Kasumi-1 (cell line): ENCODE measurements at regions not wholly inside any gene's neighbourhood (a gene's known extent, or its start where the extent isn't known, plus 50 kb on each side); places are given as distances from the start of the nearest gene placed in this dataset.
"Not testable (repeated sequence)": the region's sequence is repeated elsewhere in the genome, so short reads cannot be mapped to it uniquely, and the experiment has no call there.

ENCODE experiments used
- DNase-seq, 2 experiments: peaks; one replicate each; lab custom pipeline; 2025; lab: John Stamatoyannopoulos, UW

- DNase-seq, result no peak
Measured at GRCh38 chr2:66317268-66317890, 117.5 kb upstream of the MEIS1 start.

- no peak for DNase-seq
Measured at GRCh38 chr2:66306483-66306882, 128.4 kb upstream of the MEIS1 start.

- no peak for DNase-seq
Measured at GRCh38 chr2:66305718-66306117, 129.2 kb upstream of the MEIS1 start.

- no peak for DNase-seq
Measured at GRCh38 chr2:66303471-66303870, 131.5 kb upstream of the MEIS1 start.

- no peak for DNase-seq
Measured at GRCh38 chr2:66301767-66302140, 133.2 kb upstream of the MEIS1 start.

- no peak for DNase-seq
Measured at GRCh38 chr2:66301022-66301766, 133.7 kb upstream of the MEIS1 start.

GRCh38 chr2:66283787-66284186, 151.1 kb upstream of the MEIS1 start:
- no peak for DNase-seq

- DNase-seq, result no peak
Measured at GRCh38 chr2:66281980-66282379, 152.9 kb upstream of the MEIS1 start.

GRCh38 chr2:66279024-66279423, 155.9 kb upstream of the MEIS1 start:
- no peak for DNase-seq

GRCh38 chr2:66275984-66276383, 158.9 kb upstream of the MEIS1 start:
- DNase-seq, result no peak

- no peak for DNase-seq
Measured at GRCh38 chr2:66273933-66274490, 160.9 kb upstream of the MEIS1 start.

GRCh38 chr2:66272751-66273150, 162.2 kb upstream of the MEIS1 start:
- DNase-seq, result no peak

- DNase-seq, result no peak
Measured at GRCh38 chr2:66271777-66272176, 163.1 kb upstream of the MEIS1 start.

- no peak for DNase-seq
Measured at GRCh38 chr2:66270247-66270646, 164.7 kb upstream of the MEIS1 start.

- DNase-seq, result no peak
Measured at GRCh38 chr2:66269166-66269565, 165.8 kb upstream of the MEIS1 start.

- DNase-seq, result no peak
Measured at GRCh38 chr2:66268756-66269155, 166.2 kb upstream of the MEIS1 start.

GRCh38 chr2:66264354-66264753, 170.6 kb upstream of the MEIS1 start:
- no peak for DNase-seq

- DNase-seq, result no peak
Measured at GRCh38 chr2:66255867-66256266, 179.1 kb upstream of the MEIS1 start.

- DNase-seq, result no peak
Measured at GRCh38 chr2:66255136-66255535, 179.8 kb upstream of the MEIS1 start.

GRCh38 chr2:66253066-66253465, 181.9 kb upstream of the MEIS1 start:
- no peak for DNase-seq

- DNase-seq, result no peak
Measured at GRCh38 chr2:66252109-66252508, 182.8 kb upstream of the MEIS1 start.

GRCh38 chr2:66251573-66251972, 183.4 kb upstream of the MEIS1 start:
- DNase-seq, result no peak

GRCh38 chr2:66249089-66249488, 185.8 kb upstream of the MEIS1 start:
- not testable (repeated sequence) for DNase-seq

GRCh38 chr2:66243809-66244208, 191.1 kb upstream of the MEIS1 start:
- not testable (repeated sequence) for DNase-seq
